ENCODE measurements at regions not wholly inside any gene's neighbourhood (a gene's known extent, or its start where the extent isn't known, plus 50 kb on each side); places are given as distances from the start of the nearest gene placed in this dataset.

- DNase-seq (ENCODE audit: low read depth in 1 of 2, low spot score in 1 of 2) (no peak), FAIRE-seq (no peak), ATAC-seq (no peak)
- Histone ChIP-seq H3K9me3 (no peaks in the 10 kb centered on the region), H3K4me2 (no peak overlapping the region), H3K4me1 (no peaks in the 10 kb centered on the region), H3K27ac (no peak overlapping the region), H3K4me3 (no peak overlapping the region)
- 0% methylated on average over 2 of the region's 2 CpGs for WGBS (ENCODE audit: missing lambda C conversion rate)
- POLR2A ChIA-PET = no interaction called here
- TF ChIP-seq NFE2L2 (conservative IDR thresholded peaks at IDR 0.05; ENCODE audit: low read length) (no peak), BCL3 (IDR thresholded peaks at IDR 0.05) (no peak), HEYL (CRISPR knock-in tag; IDR thresholded peaks at IDR 0.05) (no peak), ATOH8 (CRISPR knock-in tag; IDR thresholded peaks at IDR 0.05; ENCODE audit: low read depth) (no peak), FOSL2 (IDR thresholded peaks at IDR 0.05) (no peak), FOSL2 (CRISPR knock-in tag; IDR thresholded peaks at IDR 0.05) (no peak), BHLHE40 (IDR thresholded peaks at IDR 0.05; ENCODE audit: low read depth, low read length) (no peak), CEBPB (IDR thresholded peaks at IDR 0.05) (no peak), POLR2AphosphoS2 (conservative IDR thresholded peaks at IDR 0.05; ENCODE audit: low read length) (no peak), TP53 (CRISPR knock-in tag; IDR thresholded peaks at IDR 0.05) (no peak), REST (IDR thresholded peaks at IDR 0.05) (no peak), HMGXB4 (CRISPR knock-in tag; IDR thresholded peaks at IDR 0.05; ENCODE audit: borderline replicate concordance) (no peak)
- CTCF ChIA-PET = no interaction called here
These were observed 525.4 kb downstream of the TMEM121 start for GRCh38 chr14:106051796-106052195.

- FAIRE-seq (no peak), DNase-seq (ENCODE audit: low read depth in 1 of 2, low spot score in 1 of 2) (no peak), ATAC-seq (no peak)
- no peak for TF ChIP-seq SREBF2 (IDR thresholded peaks at IDR 0.05)
- no peak for TF ChIP-seq USF2 (IDR thresholded peaks at IDR 0.05)
- TF ChIP-seq HOXA7 (CRISPR knock-in tag; IDR thresholded peaks at IDR 0.05) = no peak
- no peak for TF ChIP-seq HOXB13 (CRISPR knock-in tag; IDR thresholded peaks at IDR 0.05; ENCODE audit: low read depth)
- TF ChIP-seq MAX (IDR thresholded peaks at IDR 0.05) = no peak
- TF ChIP-seq CBX2 (IDR thresholded peaks at IDR 0.05; ENCODE audit: borderline replicate concordance, low read depth) = no peak
- no peak for TF ChIP-seq FOXS1 (CRISPR knock-in tag; IDR thresholded peaks at IDR 0.05)
- TF ChIP-seq NR3C1 (IDR thresholded peaks at IDR 0.05) = no peak
- no peak for TF ChIP-seq ELK1 (IDR thresholded peaks at IDR 0.05; ENCODE audit: low read depth, low read length)
- no peak for TF ChIP-seq RAD21 (conservative IDR thresholded peaks at IDR 0.05 in 1 of 2, IDR thresholded peaks at IDR 0.05 in 1 of 2)
- no peak for TF ChIP-seq FOSB (CRISPR knock-in tag; IDR thresholded peaks at IDR 0.05)
- no peak for TF ChIP-seq E2F6 (IDR thresholded peaks at IDR 0.05; ENCODE audit: borderline replicate concordance, low read depth)
- TF ChIP-seq EHF (CRISPR knock-in tag; IDR thresholded peaks at IDR 0.05) = no peak
- ChIA-PET CTCF (no interaction called here), POLR2A (no interaction called here)
- no peak overlapping the region for H3K4me3 ChIP-seq
- H3K4me1 ChIP-seq = no peaks in the 10 kb centered on the region
- WGBS (ENCODE audit: missing lambda C conversion rate) = 5% methylated on average over 6 of the region's 6 CpGs
- no peak overlapping the region for H3K4me2 ChIP-seq
- H3K27ac ChIP-seq = no peak overlapping the region
- no peaks in the 10 kb centered on the region for H3K9me3 ChIP-seq
These were observed 528.9 kb downstream of the TMEM121 start for GRCh38 chr14:106055289-106055688.
